GM12878 (cell line): ENCODE measurements at regions not wholly inside any gene's neighbourhood (a gene's known extent, or its start where the extent isn't known, plus 50 kb on each side); places are given as distances from the start of the nearest gene placed in this dataset.

Experiments used
- ATAC-seq: fragments of 200-7000 bp; cut with Tn5 transposase; 3 replicates; pipeline ENCODE4 v1.9.1; 2020; ENCODE audit warnings: mild to moderate bottlenecking, moderate library complexity
- BruUV-seq: library from RNA; stranded (reverse); fragments of 400-500 nt; replicated peaks from 2 replicates; lab custom pipeline; 2021; lab: Mats Ljungman, UMichigan
- CTCF ChIA-PET: fragments of 300-600 bp; sonication (Branson Sonifier 250); formaldehyde crosslinking; extraction: SDS; loops from one replicate; lab custom pipeline; 2021; ENCODE audit warnings: inconsistent platforms; lab: Yijun Ruan, JAX
- POLR2A ChIA-PET: fragments of 350-600 bp; formaldehyde crosslinking; extraction: SDS; loops from one replicate; lab custom pipeline; 2021; ENCODE audit warnings: inconsistent platforms; lab: Charles Lee
- RAD21 ChIA-PET: fragments of 300-600 bp; sonication (Branson Sonifier 250); formaldehyde crosslinking; loops from one replicate; lab custom pipeline; 2023; ENCODE audit warnings: antibody characterized with exemption; ENCODE audit not compliant: unreplicated experiment; lab: Charles Lee
- SMC1A ChIA-PET: fragments of 300-600 bp; sonication (Branson Sonifier 250); formaldehyde crosslinking; loops from one replicate; lab custom pipeline; 2023; ENCODE audit not compliant: unreplicated experiment, uncharacterized antibody; lab: Charles Lee
- DNase-seq: peaks from one replicate; pipeline ENCODE4 v3.0.0-alpha.2; 2011; ENCODE audit warnings: low read depth, low spot score
- FAIRE-seq: peaks from 3 replicates; lab custom pipeline; 2011; peaks lifted over from hg19 to GRCh38; lab: Jason Lieb, UNC
- H2AFZ ChIP-seq: 2 replicates; pipeline ENCODE4 v1.6.0; 2011; ENCODE audit warnings: low read depth, low read length, control low read depth; ENCODE audit not compliant: control insufficient read depth
- H3K27ac ChIP-seq: 2 replicates; pipeline ENCODE4 v1.5.1; 2011; ENCODE audit warnings: control low read depth; ENCODE audit not compliant: control insufficient read depth, insufficient read depth
- H3K27me3 ChIP-seq, 2 experiments: replicated peaks in 1 of 2; 2 replicates each; pipeline versions ENCODE4 v1.6.0 to v1.6.1; 2011; ENCODE audit warnings: low read length in 1 of 2; ENCODE audit not compliant: control insufficient read depth in 2 of 2, insufficient read depth in 2 of 2
- H3K36me3 ChIP-seq, 2 experiments: 2 replicates each; pipeline ENCODE4 v1.5.1; 2011; ENCODE audit warnings: low read length in 1 of 2; ENCODE audit not compliant: control insufficient read depth in 2 of 2, insufficient read depth in 2 of 2
- H3K4me1 ChIP-seq: 2 replicates; pipeline ENCODE4 v1.6.1; 2011; ENCODE audit warnings: mild to moderate bottlenecking, low read length, moderate library complexity, mixed read lengths; ENCODE audit not compliant: control insufficient read depth, insufficient read depth
- H3K4me2 ChIP-seq: 2 replicates; pipeline ENCODE4 v1.6.0; 2011; ENCODE audit warnings: control low read depth; ENCODE audit not compliant: control insufficient read depth, insufficient read depth
- H3K4me3 ChIP-seq: fragments of 200-600 bp; sonication (generic); 2 replicates; pipeline ENCODE4 v1.5.1; 2016
- H3K79me2 ChIP-seq: 2 replicates; pipeline ENCODE4 v1.6.0; 2011; ENCODE audit warnings: low read length; ENCODE audit not compliant: control insufficient read depth, insufficient read depth
- H3K9ac ChIP-seq: 2 replicates; pipeline ENCODE4 v1.8.0; 2011; ENCODE audit warnings: low read length, control low read depth, mixed read lengths; ENCODE audit not compliant: control insufficient read depth, insufficient read depth
- H3K9me3 ChIP-seq: replicated peaks from 3 replicates; pipeline ENCODE4 v1.5.1; 2011; ENCODE audit warnings: mild to moderate bottlenecking, low read length; ENCODE audit not compliant: control insufficient read depth, insufficient read depth
- H4K20me1 ChIP-seq: 2 replicates; pipeline ENCODE4 v1.6.0; 2011; ENCODE audit not compliant: control insufficient read depth, insufficient read depth
- BHLHE40 ChIP-seq, 2 experiments: fragments of 450-650 bp in 1 of 2; IDR thresholded peaks; 2 replicates each; pipeline ENCODE4 v1.6.1; 2011 to 2017; ENCODE audit warnings: low read depth in 2 of 2, borderline replicate concordance in 1 of 2, improper control_type of control experiment in 1 of 2, low read length in 1 of 2, mild to moderate bottlenecking in 1 of 2
- NFIC ChIP-seq: IDR thresholded peaks from 2 replicates; pipeline ENCODE4 v1.6.1; 2012; ENCODE audit warnings: low read depth, mild to moderate bottlenecking, inconsistent platforms, low read length, moderate library complexity
- NFYA ChIP-seq: IDR thresholded peaks from 2 replicates; pipeline ENCODE4 v1.6.1; 2011; ENCODE audit warnings: low read depth, mild to moderate bottlenecking, low read length, improper control_type of control experiment, borderline replicate concordance
- RAD21 ChIP-seq: IDR thresholded peaks from 2 replicates; pipeline ENCODE4 v1.6.1; 2011; ENCODE audit warnings: mild to moderate bottlenecking, low read depth, low read length, moderate library complexity; ENCODE audit not compliant: insufficient read depth
- SMAD1 ChIP-seq: fragments of 450-650 bp; IDR thresholded peaks from 2 replicates; pipeline ENCODE4 v1.6.1; 2018; ENCODE audit warnings: mild to moderate bottlenecking, low read depth; ENCODE audit not compliant: partially characterized antibody
- SMC3 ChIP-seq: IDR thresholded peaks from 2 replicates; pipeline ENCODE4 v1.6.1; 2011; ENCODE audit warnings: low read length, improper control_type of control experiment, borderline replicate concordance
- YY1 ChIP-seq: IDR thresholded peaks from 2 replicates; pipeline ENCODE4 v1.6.1; 2011; ENCODE audit warnings: low read depth, mild to moderate bottlenecking, low read length
- WGBS: methylation state at CpG from one replicate; pipeline ENCODE4 v1.1.6; 2016; ENCODE audit warnings: low lambda C conversion rate; ENCODE audit not compliant: insufficient replicate concordance, insufficient coverage; ENCODE audit errors: missing lambda C conversion rate; 5-methylcytosine and 5-hydroxymethylcytosine counted together
- in situ Hi-C: fragments of 300-500 bp; cut with MboI; formaldehyde crosslinking; loops from 9 replicates; pipeline ENCODE4 v1.14.3; 2018; ENCODE audit warnings: mixed read lengths
- intact Hi-C: fragments of 100-400 bp; cut with micrococcal nuclease; formaldehyde crosslinking; loops from one replicate; pipeline ENCODE4 v1.14.2; 2022; ENCODE audit not compliant: unreplicated experiment
- TF ChIP-seq, protein P1 (sequence below): fragments of 450-650 bp; conservative IDR thresholded peaks from 2 replicates; pipeline ENCODE4 v1.6.1; 2017; ENCODE audit warnings: mild to moderate bottlenecking, moderate library complexity
- TF ChIP-seq, protein P2 (sequence below): IDR thresholded peaks from 2 replicates; pipeline ENCODE4 v1.6.1; 2012; ENCODE audit warnings: low read depth, low read length, improper control_type of control experiment
- TF ChIP-seq, protein P3 (sequence below), 3 experiments: IDR thresholded peaks in 2 of 3; conservative IDR thresholded peaks in 1 of 3; 2 replicates each; pipeline ENCODE4 v1.5.1; 2011; ENCODE audit warnings: low read depth in 3 of 3, low read length in 3 of 3, mild to moderate bottlenecking in 3 of 3, control low read depth in 2 of 3, moderate library complexity in 2 of 3, inconsistent platforms in 1 of 3, mixed read lengths in 1 of 3; ENCODE audit not compliant: control insufficient read depth in 2 of 3, insufficient read depth in 1 of 3; ENCODE audit errors: extremely low read depth in 1 of 3

DNA sequence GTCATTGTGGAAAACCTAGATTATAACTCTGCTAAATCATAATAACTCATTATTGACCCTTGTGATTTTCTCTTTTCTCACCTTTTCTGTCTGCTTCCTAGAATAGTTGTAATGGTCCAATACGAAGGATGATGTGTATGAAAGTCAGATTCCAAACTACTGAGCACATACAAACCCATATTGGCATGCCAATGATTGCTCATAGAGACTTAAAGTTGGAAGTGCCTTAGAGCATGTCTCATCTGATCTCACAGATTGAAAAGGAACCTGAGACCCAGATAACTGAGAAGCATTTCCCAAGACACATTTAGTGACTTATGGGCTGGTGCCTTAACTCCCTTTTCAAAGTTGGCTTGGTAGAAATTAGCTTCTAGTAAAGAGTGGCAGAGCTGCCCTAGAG lies 594.3 kb downstream of the REEP3 start (continued):
- TF ChIP-seq, protein P1, sequence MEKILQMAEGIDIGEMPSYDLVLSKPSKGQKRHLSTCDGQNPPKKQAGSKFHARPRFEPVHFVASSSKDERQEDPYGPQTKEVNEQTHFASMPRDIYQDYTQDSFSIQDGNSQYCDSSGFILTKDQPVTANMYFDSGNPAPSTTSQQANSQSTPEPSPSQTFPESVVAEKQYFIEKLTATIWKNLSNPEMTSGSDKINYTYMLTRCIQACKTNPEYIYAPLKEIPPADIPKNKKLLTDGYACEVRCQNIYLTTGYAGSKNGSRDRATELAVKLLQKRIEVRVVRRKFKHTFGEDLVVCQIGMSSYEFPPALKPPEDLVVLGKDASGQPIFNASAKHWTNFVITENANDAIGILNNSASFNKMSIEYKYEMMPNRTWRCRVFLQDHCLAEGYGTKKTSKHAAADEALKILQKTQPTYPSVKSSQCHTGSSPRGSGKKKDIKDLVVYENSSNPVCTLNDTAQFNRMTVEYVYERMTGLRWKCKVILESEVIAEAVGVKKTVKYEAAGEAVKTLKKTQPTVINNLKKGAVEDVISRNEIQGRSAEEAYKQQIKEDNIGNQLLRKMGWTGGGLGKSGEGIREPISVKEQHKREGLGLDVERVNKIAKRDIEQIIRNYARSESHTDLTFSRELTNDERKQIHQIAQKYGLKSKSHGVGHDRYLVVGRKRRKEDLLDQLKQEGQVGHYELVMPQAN: no peak
- no peak for TF ChIP-seq NFIC
- TF ChIP-seq BHLHE40 (IDR thresholded peaks at IDR 0.05; ENCODE audit: borderline replicate concordance in 1 of 2, low read depth in 2 of 2, low read length in 1 of 2): no peak
- TF ChIP-seq YY1: no peak
- TF ChIP-seq, protein P2, sequence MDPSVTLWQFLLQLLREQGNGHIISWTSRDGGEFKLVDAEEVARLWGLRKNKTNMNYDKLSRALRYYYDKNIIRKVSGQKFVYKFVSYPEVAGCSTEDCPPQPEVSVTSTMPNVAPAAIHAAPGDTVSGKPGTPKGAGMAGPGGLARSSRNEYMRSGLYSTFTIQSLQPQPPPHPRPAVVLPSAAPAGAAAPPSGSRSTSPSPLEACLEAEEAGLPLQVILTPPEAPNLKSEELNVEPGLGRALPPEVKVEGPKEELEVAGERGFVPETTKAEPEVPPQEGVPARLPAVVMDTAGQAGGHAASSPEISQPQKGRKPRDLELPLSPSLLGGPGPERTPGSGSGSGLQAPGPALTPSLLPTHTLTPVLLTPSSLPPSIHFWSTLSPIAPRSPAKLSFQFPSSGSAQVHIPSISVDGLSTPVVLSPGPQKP: no peak

DNA sequence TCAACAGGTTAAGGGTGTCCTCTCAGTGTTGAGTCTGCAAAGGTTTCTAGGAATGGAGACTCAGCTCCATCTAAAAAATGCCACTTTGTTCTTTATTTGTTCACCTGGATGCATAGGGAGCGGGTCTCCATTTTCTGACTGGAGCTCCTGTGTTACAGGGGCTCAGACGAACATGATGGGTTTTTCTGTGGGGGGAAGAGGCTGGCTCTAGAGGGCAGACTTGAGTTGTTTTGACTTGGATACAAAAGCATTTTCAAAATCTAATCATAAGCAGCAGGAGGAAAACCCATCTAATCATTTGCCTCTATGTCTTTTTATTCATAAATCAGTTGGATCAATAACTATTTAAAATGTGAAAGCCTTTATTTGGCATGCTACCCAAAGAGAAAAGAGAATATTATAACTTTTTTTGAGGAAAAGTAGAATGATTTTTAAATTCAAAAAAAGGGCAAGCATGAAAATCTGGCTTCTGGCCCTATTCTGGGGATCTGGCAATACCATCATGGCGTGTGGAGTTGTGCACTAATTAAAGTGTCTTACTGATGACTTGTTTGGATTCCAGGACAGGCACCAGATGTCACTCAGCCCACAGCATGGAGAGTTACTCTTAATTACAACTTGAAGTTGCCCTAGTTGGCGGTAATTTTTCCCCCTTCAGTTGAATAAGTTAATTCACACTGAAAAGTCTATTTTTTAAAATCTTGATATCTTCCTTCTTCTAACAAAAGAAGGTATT lies 594.9 kb downstream of the REEP3 start:
- FAIRE-seq (no peak), ATAC-seq (peak; percentile 72), DNase-seq (no peak)
- peak; percentile 26; the same call in 1 of the 2 replicates for TF ChIP-seq SMC3
- TF ChIP-seq NFYA: no peak
- TF ChIP-seq SMAD1: no peak
- TF ChIP-seq, protein P3, sequence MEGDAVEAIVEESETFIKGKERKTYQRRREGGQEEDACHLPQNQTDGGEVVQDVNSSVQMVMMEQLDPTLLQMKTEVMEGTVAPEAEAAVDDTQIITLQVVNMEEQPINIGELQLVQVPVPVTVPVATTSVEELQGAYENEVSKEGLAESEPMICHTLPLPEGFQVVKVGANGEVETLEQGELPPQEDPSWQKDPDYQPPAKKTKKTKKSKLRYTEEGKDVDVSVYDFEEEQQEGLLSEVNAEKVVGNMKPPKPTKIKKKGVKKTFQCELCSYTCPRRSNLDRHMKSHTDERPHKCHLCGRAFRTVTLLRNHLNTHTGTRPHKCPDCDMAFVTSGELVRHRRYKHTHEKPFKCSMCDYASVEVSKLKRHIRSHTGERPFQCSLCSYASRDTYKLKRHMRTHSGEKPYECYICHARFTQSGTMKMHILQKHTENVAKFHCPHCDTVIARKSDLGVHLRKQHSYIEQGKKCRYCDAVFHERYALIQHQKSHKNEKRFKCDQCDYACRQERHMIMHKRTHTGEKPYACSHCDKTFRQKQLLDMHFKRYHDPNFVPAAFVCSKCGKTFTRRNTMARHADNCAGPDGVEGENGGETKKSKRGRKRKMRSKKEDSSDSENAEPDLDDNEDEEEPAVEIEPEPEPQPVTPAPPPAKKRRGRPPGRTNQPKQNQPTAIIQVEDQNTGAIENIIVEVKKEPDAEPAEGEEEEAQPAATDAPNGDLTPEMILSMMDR (IDR thresholded peaks at IDR 0.05 in 2 of 3, conservative IDR thresholded peaks at IDR 0.05 in 1 of 3; ENCODE audit: control insufficient read depth in 2 of 3, extremely low read depth in 1 of 3, insufficient read depth in 1 of 3, low read depth in 3 of 3, low read length in 3 of 3): peak; percentile 45 to 49 (median 48); a peak in 4 of 6 replicates
- TF ChIP-seq RAD21: peak; percentile 54
- intact Hi-C loops (loop anchor here (10.0 kb wide), 1 partner anchor 179 kb away; no protein-coding TSS in a partner anchor), in situ Hi-C loops (no loop called here)
- Histone ChIP-seq H3K27ac (no peak overlapping the region), H3K4me3 (no peak overlapping the region), H3K79me2 (no peaks in the 10 kb centered on the region), H4K20me1 (no peaks in the 10 kb centered on the region), H2AFZ (no peak overlapping the region), H3K9ac (no peak overlapping the region), H3K36me3 (no peaks in the 10 kb centered on the region), H3K9me3 (no peaks in the 10 kb centered on the region), H3K4me2 (no peak overlapping the region), H3K4me1 (no peaks in the 10 kb centered on the region), H3K27me3 (no peaks in the 10 kb centered on the region; a peak in 1 of 4 replicates)
- ChIA-PET SMC1A (interaction anchor here (0.9 kb wide), 1 partner anchor 176 kb away, joined by 3 read pairs; no protein-coding TSS in a partner anchor), POLR2A (interaction anchor here (1.0 kb wide), 1 partner anchor 405 kb away, joined by 3 read pairs; no protein-coding TSS in a partner anchor), RAD21 (interaction anchor here (1.1 to 1.5 kb wide), 3 partner anchors 143 to 178 kb away, joined by 3 to 4 read pairs (median 4); no protein-coding TSS in a partner anchor), CTCF (interaction anchor here (0.7 to 1.5 kb wide), 9 partner anchors 13 to 264 kb away, joined by 3 to 8 read pairs (median 3); no protein-coding TSS in a partner anchor)
- 19% methylated on average over 4 of the region's 4 CpGs for WGBS
- no TSS peak for BruUV-seq
